ENCODE measurements at regions not wholly inside any gene's neighbourhood (a gene's known extent, or its start where the extent isn't known, plus 50 kb on each side); places are given as distances from the start of the nearest gene placed in this dataset.

- 77% methylated on average over 6 of the region's 6 CpGs for WGBS (ENCODE audit: insufficient coverage)
- peak overlapping the region in 1 of 2 donors; percentile 49 for H3K27ac Mint-ChIP-seq
Measured at GRCh38 chr3:72081471-72082185, 296.7 kb upstream of the PROK2 start.

GRCh38 chr3:72080800-72081199 is 295.9 kb upstream of the PROK2 start:
- peaks cover 2% of the 10 kb centered on the region for H3K9me3 ChIP-seq (ENCODE audit: control insufficient read depth, insufficient read depth, low read length)
- Mint-ChIP-seq H3K27me3 (ENCODE audit: low read depth in 2 of 2) (no peaks in the 10 kb centered on the region), H3K36me3 (no peaks in the 10 kb centered on the region), H3K9me3 (no peaks in the 10 kb centered on the region), H3K27ac (no peak overlapping the region), H3K4me3 (no peak overlapping the region), H3K4me1 (peaks cover 29 to 38% of the 10 kb centered on the region in 2 donors)
- H3K4me1 ChIP-seq (ENCODE audit: control insufficient read depth, insufficient read depth, low read length) = peaks cover 25% of the 10 kb centered on the region
- ATAC-seq (no peak), DNase-seq (no peak)
- no peaks in the 10 kb centered on the region for H3K36me3 ChIP-seq (ENCODE audit: control insufficient read depth, insufficient read depth, low read length)
- 90% methylated on average over 5 of the region's 5 CpGs for WGBS (ENCODE audit: insufficient coverage)
- no peaks in the 10 kb centered on the region for H3K27me3 ChIP-seq (ENCODE audit: control insufficient read depth, insufficient read depth, low read length)
- H3K27ac ChIP-seq (ENCODE audit: low read length) = no peak overlapping the region
- TF ChIP-seq, protein P1, sequence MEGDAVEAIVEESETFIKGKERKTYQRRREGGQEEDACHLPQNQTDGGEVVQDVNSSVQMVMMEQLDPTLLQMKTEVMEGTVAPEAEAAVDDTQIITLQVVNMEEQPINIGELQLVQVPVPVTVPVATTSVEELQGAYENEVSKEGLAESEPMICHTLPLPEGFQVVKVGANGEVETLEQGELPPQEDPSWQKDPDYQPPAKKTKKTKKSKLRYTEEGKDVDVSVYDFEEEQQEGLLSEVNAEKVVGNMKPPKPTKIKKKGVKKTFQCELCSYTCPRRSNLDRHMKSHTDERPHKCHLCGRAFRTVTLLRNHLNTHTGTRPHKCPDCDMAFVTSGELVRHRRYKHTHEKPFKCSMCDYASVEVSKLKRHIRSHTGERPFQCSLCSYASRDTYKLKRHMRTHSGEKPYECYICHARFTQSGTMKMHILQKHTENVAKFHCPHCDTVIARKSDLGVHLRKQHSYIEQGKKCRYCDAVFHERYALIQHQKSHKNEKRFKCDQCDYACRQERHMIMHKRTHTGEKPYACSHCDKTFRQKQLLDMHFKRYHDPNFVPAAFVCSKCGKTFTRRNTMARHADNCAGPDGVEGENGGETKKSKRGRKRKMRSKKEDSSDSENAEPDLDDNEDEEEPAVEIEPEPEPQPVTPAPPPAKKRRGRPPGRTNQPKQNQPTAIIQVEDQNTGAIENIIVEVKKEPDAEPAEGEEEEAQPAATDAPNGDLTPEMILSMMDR (IDR thresholded peaks at IDR 0.05) = no peak
- no peak overlapping the region for H3K4me3 ChIP-seq (ENCODE audit: low read length)
- intact Hi-C loops (cut with micrococcal nuclease) = no loop called here

More at GRCh38 chr3:72081471-72082185, 296.7 kb upstream of the PROK2 start:
- intact Hi-C loops (cut with micrococcal nuclease) = no loop called here
- Mint-ChIP-seq H3K27me3 (ENCODE audit: low read depth in 2 of 2) (peaks cover 0 to 2% of the 10 kb centered on the region in 2 donors), H3K4me1 (peaks cover 29 to 38% of the 10 kb centered on the region in 2 donors), H3K36me3 (no peaks in the 10 kb centered on the region), H3K4me3 (no peak overlapping the region), H3K9me3 (no peaks in the 10 kb centered on the region)
- DNase-seq (no peak), ATAC-seq (no peak)
- Histone ChIP-seq H3K36me3 (ENCODE audit: control insufficient read depth, insufficient read depth, low read length) (no peaks in the 10 kb centered on the region), H3K4me3 (ENCODE audit: low read length) (no peak overlapping the region), H3K27ac (ENCODE audit: low read length) (no peak overlapping the region), H3K9me3 (ENCODE audit: control insufficient read depth, insufficient read depth, low read length) (no peaks in the 10 kb centered on the region), H3K4me1 (ENCODE audit: control insufficient read depth, insufficient read depth, low read length) (peaks cover 25% of the 10 kb centered on the region), H3K27me3 (ENCODE audit: control insufficient read depth, insufficient read depth, low read length) (no peaks in the 10 kb centered on the region)
- TF ChIP-seq, protein P1 (IDR thresholded peaks at IDR 0.05) = no peak

- TF ChIP-seq, protein P1 (IDR thresholded peaks at IDR 0.05) = no peak
- H3K4me3 Mint-ChIP-seq = no peak overlapping the region
- H3K27ac ChIP-seq (ENCODE audit: low read length) = no peak overlapping the region
- no peak overlapping the region for H3K27ac Mint-ChIP-seq
- H3K4me3 ChIP-seq (ENCODE audit: low read length) = no peak overlapping the region
- H3K9me3 Mint-ChIP-seq = peaks cover 2 to 7% of the 10 kb centered on the region in 2 donors
- H3K4me1 Mint-ChIP-seq = peaks cover 29 to 38% of the 10 kb centered on the region in 2 donors
- no peak for DNase-seq
- 50% methylated on average over 2 of the region's 3 CpGs for WGBS (ENCODE audit: insufficient coverage)
- H3K36me3 ChIP-seq (ENCODE audit: control insufficient read depth, insufficient read depth, low read length) = no peaks in the 10 kb centered on the region
- intact Hi-C loops (cut with micrococcal nuclease) = no loop called here
- H3K27me3 ChIP-seq (ENCODE audit: control insufficient read depth, insufficient read depth, low read length) = no peaks in the 10 kb centered on the region
- H3K9me3 ChIP-seq (ENCODE audit: control insufficient read depth, insufficient read depth, low read length) = peaks cover 7% of the 10 kb centered on the region
- H3K27me3 Mint-ChIP-seq (ENCODE audit: low read depth in 2 of 2) = no peaks in the 10 kb centered on the region
- peaks cover 7% of the 10 kb centered on the region for H3K36me3 Mint-ChIP-seq
- H3K4me1 ChIP-seq (ENCODE audit: control insufficient read depth, insufficient read depth, low read length) = peaks cover 25% of the 10 kb centered on the region
- no peak for ATAC-seq
Measured at GRCh38 chr3:72080095-72080494, 295.1 kb upstream of the PROK2 start.
